Thoracic aorta (tissue), 2 donors: ENCODE measurements at regions not wholly inside any gene's neighbourhood (a gene's known extent, or its start where the extent isn't known, plus 50 kb on each side); places are given as distances from the start of the nearest gene placed in this dataset.

Experiments
- ATAC-seq: fragments of 150-250 bp; one replicate; pipeline ENCODE4 v1.8.0; 2017; ENCODE audit warnings: low read depth; ENCODE audit not compliant: insufficient number of reproducible peaks, low FRiP score
- DNase-seq: peaks from one replicate; pipeline ENCODE4 v3.0.0-alpha.2; 2020; ENCODE audit warnings: low spot score
- H3K27ac ChIP-seq, 2 donors: fragments of 200-600 bp; sonication (generic); 1 replicate in 1 of 2; 2 replicates in 1 of 2; pipeline ENCODE4 v1.5.1; 2016; ENCODE audit warnings: mild to moderate bottlenecking in 2 of 2, moderate library complexity in 2 of 2
- H3K27me3 ChIP-seq: fragments of 200-600 bp; sonication (generic); replicated peaks from 2 replicates; pipeline ENCODE4 v1.6.0; 2016; ENCODE audit warnings: mild to moderate bottlenecking; ENCODE audit not compliant: insufficient read depth
- H3K36me3 ChIP-seq: fragments of 200-600 bp; sonication (generic); one replicate; pipeline ENCODE4 v1.5.1; 2016
- H3K4me1 ChIP-seq, 2 donors: fragments of 200-600 bp; sonication (generic); 1 replicate in 1 of 2; 2 replicates in 1 of 2; pipeline versions ENCODE4 v1.5.1 to v1.6.0; 2016; ENCODE audit warnings: low read depth in 2 of 2, mild to moderate bottlenecking in 1 of 2; ENCODE audit not compliant: control insufficient read depth in 1 of 2
- H3K4me3 ChIP-seq: fragments of 200-600 bp; sonication (generic); 2 replicates; pipeline ENCODE4 v1.5.1; 2016; ENCODE audit warnings: mild to moderate bottlenecking
- H3K9me3 ChIP-seq: fragments of 200-600 bp; sonication (generic); 2 replicates; pipeline ENCODE4 v1.5.1; 2016
- TF ChIP-seq, protein P1 (sequence below): fragments of 200-600 bp; sonication (generic); IDR thresholded peaks from one replicate; pipeline ENCODE4 v1.5.1; 2019; ENCODE audit warnings: antibody characterized with exemption

- H3K9me3 ChIP-seq, result no peaks in the 10 kb centered on the region
- H3K27ac ChIP-seq, result no peak overlapping the region
- H3K27me3 ChIP-seq, result no peaks in the 10 kb centered on the region
- peaks cover 17 to 24% of the 10 kb centered on the region in 2 donors for H3K4me1 ChIP-seq
- TF ChIP-seq, protein P1, sequence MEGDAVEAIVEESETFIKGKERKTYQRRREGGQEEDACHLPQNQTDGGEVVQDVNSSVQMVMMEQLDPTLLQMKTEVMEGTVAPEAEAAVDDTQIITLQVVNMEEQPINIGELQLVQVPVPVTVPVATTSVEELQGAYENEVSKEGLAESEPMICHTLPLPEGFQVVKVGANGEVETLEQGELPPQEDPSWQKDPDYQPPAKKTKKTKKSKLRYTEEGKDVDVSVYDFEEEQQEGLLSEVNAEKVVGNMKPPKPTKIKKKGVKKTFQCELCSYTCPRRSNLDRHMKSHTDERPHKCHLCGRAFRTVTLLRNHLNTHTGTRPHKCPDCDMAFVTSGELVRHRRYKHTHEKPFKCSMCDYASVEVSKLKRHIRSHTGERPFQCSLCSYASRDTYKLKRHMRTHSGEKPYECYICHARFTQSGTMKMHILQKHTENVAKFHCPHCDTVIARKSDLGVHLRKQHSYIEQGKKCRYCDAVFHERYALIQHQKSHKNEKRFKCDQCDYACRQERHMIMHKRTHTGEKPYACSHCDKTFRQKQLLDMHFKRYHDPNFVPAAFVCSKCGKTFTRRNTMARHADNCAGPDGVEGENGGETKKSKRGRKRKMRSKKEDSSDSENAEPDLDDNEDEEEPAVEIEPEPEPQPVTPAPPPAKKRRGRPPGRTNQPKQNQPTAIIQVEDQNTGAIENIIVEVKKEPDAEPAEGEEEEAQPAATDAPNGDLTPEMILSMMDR, result no peak
- H3K36me3 ChIP-seq, result no peaks in the 10 kb centered on the region
- DNase-seq (no peak), ATAC-seq (no peak)
- no peak overlapping the region for H3K4me3 ChIP-seq
Measured at GRCh38 chr1:17887661-17888371, 132.7 kb downstream of the ACTL8 start.

GRCh38 chr1:17890056-17890814, 135.1 kb downstream of the ACTL8 start:
- Histone ChIP-seq H3K4me1 (peaks cover 17 to 24% of the 10 kb centered on the region in 2 donors), H3K27me3 (no peaks in the 10 kb centered on the region), H3K36me3 (no peaks in the 10 kb centered on the region), H3K9me3 (no peaks in the 10 kb centered on the region), H3K4me3 (no peak overlapping the region), H3K27ac (no peak overlapping the region)
- TF ChIP-seq, protein P1, result no peak
- ATAC-seq (no peak), DNase-seq (no peak)

DNA sequence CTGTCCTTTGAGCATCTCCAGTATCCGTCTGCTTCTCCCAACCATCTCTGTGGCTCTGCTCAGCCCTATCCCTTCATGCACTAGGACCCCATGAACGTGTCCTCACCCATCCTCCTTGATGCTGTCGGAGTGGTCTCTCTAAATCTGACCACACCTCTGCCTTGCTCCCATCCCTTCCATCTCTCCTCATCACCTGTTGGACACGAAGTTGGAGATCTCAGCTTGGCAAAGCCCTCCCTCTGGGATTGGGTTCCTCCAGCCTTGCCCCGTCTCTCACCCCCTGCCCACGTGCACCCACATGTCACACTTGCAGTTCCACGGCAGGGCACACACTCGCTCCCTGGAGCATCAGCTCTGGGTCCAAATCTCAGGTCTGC, 135.7 kb downstream of the ACTL8 start:
- peaks cover 17 to 24% of the 10 kb centered on the region in 2 donors for H3K4me1 ChIP-seq
- TF ChIP-seq, protein P1, result no peak
- no peaks in the 10 kb centered on the region for H3K9me3 ChIP-seq
- no peak overlapping the region for H3K4me3 ChIP-seq
- no peak for ATAC-seq
- no peaks in the 10 kb centered on the region for H3K36me3 ChIP-seq
- no peak for DNase-seq
- no peaks in the 10 kb centered on the region for H3K27me3 ChIP-seq
- H3K27ac ChIP-seq, result no peak overlapping the region

GRCh38 chr1:17891205-17892110, 136.3 kb downstream of the ACTL8 start:
- H3K4me3 ChIP-seq, result no peak overlapping the region
- no peaks in the 10 kb centered on the region for H3K36me3 ChIP-seq
- no peak overlapping the region for H3K27ac ChIP-seq
- TF ChIP-seq, protein P1, result no peak
- no peaks in the 10 kb centered on the region for H3K27me3 ChIP-seq
- ATAC-seq (no peak), DNase-seq (no peak)
- H3K9me3 ChIP-seq, result no peaks in the 10 kb centered on the region
- peaks cover 17 to 24% of the 10 kb centered on the region in 2 donors for H3K4me1 ChIP-seq

GRCh38 chr1:17892225-17892624, 137.1 kb downstream of the ACTL8 start:
- Histone ChIP-seq H3K27ac (no peak overlapping the region), H3K4me3 (no peak overlapping the region), H3K36me3 (no peaks in the 10 kb centered on the region), H3K27me3 (no peaks in the 10 kb centered on the region), H3K9me3 (no peaks in the 10 kb centered on the region), H3K4me1 (peaks cover 17 to 24% of the 10 kb centered on the region in 2 donors)
- TF ChIP-seq, protein P1, result no peak
- DNase-seq (no peak), ATAC-seq (no peak)
